AG10803 (cell line): ENCODE measurements at regions not wholly inside any gene's neighbourhood (a gene's known extent, or its start where the extent isn't known, plus 50 kb on each side); places are given as distances from the start of the nearest gene placed in this dataset.

Source experiments
- DNase-seq: peaks from one replicate; pipeline ENCODE4 v3.0.0; 2010; ENCODE audit warnings: low read depth
- H3K4me3 ChIP-seq: 2 replicates; pipeline ENCODE4 v1.5.1; 2011; ENCODE audit warnings: mild to moderate bottlenecking, low read length, control low read depth
- CTCF ChIP-seq: conservative IDR thresholded peaks from 2 replicates; pipeline ENCODE4 v1.5.1; 2011; ENCODE audit warnings: mild to moderate bottlenecking, low read length, control low read depth, inconsistent platforms

GRCh38 chrX:148385471-148385870 is 114.9 kb upstream of the AFF2 start:
- no peak for DNase-seq
- TF ChIP-seq CTCF: no peak
- no peak overlapping the region for H3K4me3 ChIP-seq

DNA sequence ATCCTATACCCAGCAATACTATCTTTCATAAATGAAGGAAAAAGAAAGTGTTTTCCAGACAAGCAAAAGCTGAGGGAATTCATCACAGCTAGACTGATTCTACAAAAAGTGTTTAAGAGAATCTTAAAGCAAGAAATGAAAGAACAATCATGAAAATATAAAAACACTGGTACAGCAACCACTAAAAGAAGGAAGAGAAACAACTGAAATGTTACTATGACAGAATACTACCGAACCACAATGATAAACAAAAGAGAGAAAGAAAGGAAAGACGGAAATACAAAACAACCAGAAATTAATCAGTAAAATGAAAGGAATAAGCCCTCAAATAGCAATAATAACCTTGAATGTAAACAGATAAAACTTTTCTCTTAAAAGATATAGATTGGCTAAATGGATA is 110.8 kb upstream of the AFF2 start:
- TF ChIP-seq CTCF: no peak

DNA sequence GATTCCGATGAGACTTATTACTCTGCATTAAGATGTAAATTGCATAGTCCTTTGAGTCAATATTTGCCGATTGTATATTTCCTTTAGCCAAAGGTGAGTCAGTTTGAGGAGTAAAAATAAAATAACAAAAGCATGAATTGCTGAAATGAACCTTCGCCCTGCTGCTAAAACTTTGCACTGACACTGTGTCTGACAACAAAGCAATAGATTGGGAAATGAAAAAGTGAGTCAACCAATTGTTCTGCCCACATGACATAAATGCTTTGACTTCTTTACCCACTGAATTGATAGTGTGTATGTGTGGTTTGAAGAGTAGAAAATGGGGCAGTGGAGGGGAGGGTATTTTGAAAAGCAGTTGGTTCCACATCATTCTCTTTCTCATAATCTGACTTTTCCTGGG is 88.4 kb upstream of the AFF2 start:
- TF ChIP-seq CTCF: no peak
- DNase-seq: no peak
- H3K4me3 ChIP-seq: no peak overlapping the region

More for the DNA sequence above, 110.8 kb upstream of the AFF2 start:
- DNase-seq: no peak
- no peak overlapping the region for H3K4me3 ChIP-seq

DNA sequence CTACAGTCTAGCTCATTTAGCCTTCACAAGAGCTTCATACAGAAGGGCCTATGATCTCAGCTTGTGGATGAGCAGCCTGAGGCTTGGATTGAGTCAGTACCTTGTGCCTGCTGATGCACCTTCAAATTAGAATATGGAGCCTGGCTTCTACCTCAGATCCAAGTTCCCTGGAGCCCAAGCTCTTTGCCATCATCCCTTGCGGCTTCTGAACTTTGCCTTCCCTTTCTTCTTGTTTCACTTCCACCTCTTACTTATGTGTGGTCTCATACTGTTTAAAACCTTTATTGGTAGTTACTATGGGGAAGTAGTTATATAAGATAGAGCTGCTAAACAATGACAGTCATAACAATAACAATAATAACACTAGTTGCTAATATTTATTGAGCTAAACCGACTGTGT is 84.3 kb upstream of the AFF2 start:
- TF ChIP-seq CTCF: no peak
- no peak for DNase-seq
- no peak overlapping the region for H3K4me3 ChIP-seq

GRCh38 chrX:148416931-148417330 is 83.5 kb upstream of the AFF2 start:
- DNase-seq: peak; percentile 16
- no peak for TF ChIP-seq CTCF
- no peak overlapping the region for H3K4me3 ChIP-seq

GRCh38 chrX:148417934-148418333 is 82.5 kb upstream of the AFF2 start:
- no peak overlapping the region for H3K4me3 ChIP-seq
- TF ChIP-seq CTCF: no peak
- DNase-seq: peak; percentile 25

DNA sequence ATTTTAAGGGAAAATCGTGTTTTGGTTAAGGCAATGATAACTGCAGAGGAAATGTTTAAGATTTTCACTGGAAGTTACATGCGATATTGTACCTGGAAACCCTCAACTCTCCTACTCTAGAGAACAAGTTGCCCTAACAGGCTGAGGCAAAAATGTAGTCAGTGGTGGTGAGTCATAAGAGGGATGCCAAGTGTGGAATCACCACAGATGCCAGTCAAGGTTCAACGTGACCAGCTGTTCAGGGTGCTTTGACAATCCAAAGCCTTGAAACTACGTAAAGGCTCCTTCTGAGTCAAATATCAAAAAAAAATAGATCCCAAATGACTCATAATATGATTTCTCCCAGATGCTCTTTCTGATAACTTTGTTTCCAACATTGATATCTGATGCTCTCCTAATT is 77.9 kb upstream of the AFF2 start:
- no peak overlapping the region for H3K4me3 ChIP-seq
- TF ChIP-seq CTCF: no peak
- peak; percentile 0 for DNase-seq
